B cell (primary cell): ENCODE measurements at regions not wholly inside any gene's neighbourhood (a gene's known extent, or its start where the extent isn't known, plus 50 kb on each side); places are given as distances from the start of the nearest gene placed in this dataset.

Experiments used
- ATAC-seq: fragments of 200-7000 bp; cut with Tn5 transposase; one replicate; pipeline ENCODE4 v1.10.0; 2021; ENCODE audit warnings: low read depth, mild to moderate bottlenecking, moderate number of reproducible peaks, moderate library complexity
- CTCF ChIA-PET: fragments of 350-600 bp; sonication (Branson Sonifier 250); formaldehyde crosslinking; loops from one replicate; lab custom pipeline; 2021; ENCODE audit warnings: antibody characterized with exemption, inconsistent platforms; lab: Charles Lee
- POLR2A ChIA-PET: fragments of 350-600 bp; sonication (Branson Sonifier 250); formaldehyde crosslinking; loops from one replicate; lab custom pipeline; 2021; ENCODE audit warnings: antibody characterized with exemption; lab: Charles Lee
- DNase-seq: peaks from one replicate; pipeline ENCODE4 v3.0.0; 2013
- H2AFZ ChIP-seq: 2 replicates; pipeline ENCODE4 v1.6.1; 2012; ENCODE audit warnings: mild to moderate bottlenecking, low read depth, low read length; ENCODE audit not compliant: insufficient read depth, poor library complexity, severe bottlenecking
- H3K27ac ChIP-seq, 2 donors: 1 replicate in 1 of 2; 2 replicates in 1 of 2; pipeline ENCODE4 v1.5.1; 2012 to 2013; ENCODE audit warnings: low read length in 2 of 2, mild to moderate bottlenecking in 2 of 2, moderate library complexity in 1 of 2
- H3K27me3 ChIP-seq, 4 experiments: fragments of 200-600 bp in 1 of 4; sonication (generic) in 1 of 4; replicated peaks in 1 of 4; 1 replicate in 2 of 4; 2 replicates in 2 of 4; pipeline versions ENCODE4 v1.6.1 to v1.7.0; 2013 to 2016; ENCODE audit warnings: low read length in 3 of 4, mild to moderate bottlenecking in 2 of 4, mixed read lengths in 1 of 4, moderate library complexity in 1 of 4; ENCODE audit not compliant: insufficient read depth in 4 of 4, control insufficient read depth in 3 of 4; ENCODE audit errors: control extremely low read depth in 1 of 4
- H3K36me3 ChIP-seq, 2 experiments: replicated peaks in 1 of 2; 1 replicate in 1 of 2; 2 replicates in 1 of 2; pipeline versions ENCODE4 v1.6.1 to v1.7.1; 2013; ENCODE audit warnings: low read length in 1 of 2; ENCODE audit not compliant: insufficient read depth in 2 of 2, control insufficient read depth in 1 of 2; ENCODE audit errors: control extremely low read depth in 1 of 2, extremely low read depth in 1 of 2
- H3K4me1 ChIP-seq, 2 donors: fragments of 200-600 bp in 1 of 2; sonication (generic) in 1 of 2; 1 replicate in 1 of 2; 2 replicates in 1 of 2; pipeline versions ENCODE4 v1.5.1 to v1.6.1; 2013 to 2017; ENCODE audit warnings: low read length in 2 of 2; ENCODE audit not compliant: control insufficient read depth in 2 of 2, insufficient read depth in 2 of 2
- H3K4me2 ChIP-seq: replicated peaks from 2 replicates; pipeline ENCODE3; 2012; ENCODE audit warnings: mild to moderate bottlenecking, low read depth, low read length; ENCODE audit not compliant: poor library complexity, severe bottlenecking
- H3K4me3 ChIP-seq, 5 experiments: fragments of 200-600 bp in 1 of 5; sonication (generic) in 1 of 5; 1 replicate in 3 of 5; 2 replicates in 2 of 5; pipeline versions ENCODE4 v1.5.1 to v1.7.0; 2011 to 2016; ENCODE audit warnings: low read length in 4 of 5, mild to moderate bottlenecking in 4 of 5, low read depth in 2 of 5, control low read depth in 1 of 5, moderate library complexity in 1 of 5; ENCODE audit not compliant: insufficient read depth in 1 of 5; ENCODE audit errors: control extremely low read depth in 1 of 5, extremely low read depth in 1 of 5
- H3K79me2 ChIP-seq: fragments of 200-600 bp; sonication (generic); one replicate; pipeline ENCODE4 v1.6.0; 2016; ENCODE audit warnings: low read length; ENCODE audit not compliant: control insufficient read depth, insufficient read depth
- H3K9ac ChIP-seq: fragments of 200-600 bp; sonication (generic); 2 replicates; pipeline ENCODE4 v1.6.1; 2017; ENCODE audit warnings: mild to moderate bottlenecking, low read length, moderate library complexity
- H3K9me3 ChIP-seq, 3 donors: one replicate each; pipeline versions ENCODE4 v1.6.1 to v1.7.1; 2013; ENCODE audit warnings: low read length in 2 of 3; ENCODE audit not compliant: control insufficient read depth in 2 of 3, insufficient read depth in 1 of 3; ENCODE audit errors: control extremely low read depth in 1 of 3
- H4K20me1 ChIP-seq: 2 replicates; pipeline ENCODE4 v1.6.0; 2012; ENCODE audit warnings: mild to moderate bottlenecking, low read length; ENCODE audit not compliant: insufficient read depth, control insufficient read depth, poor library complexity, severe bottlenecking
- H3K27ac Mint-ChIP-seq: one replicate; pipeline ENCODE4 v1.8.0; 2021; ENCODE audit warnings: mixed read lengths
- H3K27me3 Mint-ChIP-seq: one replicate; pipeline ENCODE4 v1.8.0; 2021; ENCODE audit warnings: mixed read lengths
- H3K4me1 Mint-ChIP-seq: one replicate; pipeline ENCODE4 v1.8.0; 2021; ENCODE audit warnings: mixed read lengths
- H3K4me3 Mint-ChIP-seq: one replicate; pipeline ENCODE4 v1.8.0; 2021; ENCODE audit warnings: mixed read lengths
- H3K9me3 Mint-ChIP-seq: one replicate; pipeline ENCODE4 v1.8.0; 2022; ENCODE audit warnings: mixed read lengths; ENCODE audit not compliant: insufficient read depth
- CTCF ChIP-seq: fragments of 200-600 bp; IDR thresholded peaks from one replicate; pipeline ENCODE4 v1.8.0; 2022; ENCODE audit warnings: antibody characterized with exemption, mild to moderate bottlenecking
- EZH2 ChIP-seq: IDR thresholded peaks from 2 replicates; pipeline ENCODE4 v1.6.1; 2012; ENCODE audit warnings: borderline replicate concordance, low read depth, mild to moderate bottlenecking, moderate library complexity, low read length; ENCODE audit not compliant: insufficient read depth, poor library complexity, severe bottlenecking
- WGBS: methylation state at CpG from one replicate; pipeline ENCODE4 v1.1.5; 2013; ENCODE audit warnings: missing lambda C conversion rate; ENCODE audit not compliant: insufficient coverage; 5-methylcytosine and 5-hydroxymethylcytosine counted together
- intact Hi-C: fragments of 100-400 bp; cut with micrococcal nuclease; formaldehyde crosslinking; loops from one replicate; pipeline ENCODE4 v1.10.0; 2022

GRCh38 chr6:164211254-164211653, 796.7 kb downstream of the QKI start:
- DNase-seq (no peak), ATAC-seq (no peak)
- Histone ChIP-seq H3K4me2 (no peak overlapping the region), H3K79me2 (no peaks in the 10 kb centered on the region), H3K4me1 (no peaks in the 10 kb centered on the region), H3K4me3 (no peak overlapping the region), H3K27me3 (no peaks in the 10 kb centered on the region), H2AFZ (no peak overlapping the region), H3K9me3 (no peaks in the 10 kb centered on the region), H3K27ac (no peak overlapping the region), H3K9ac (no peak overlapping the region), H3K36me3 (no peaks in the 10 kb centered on the region), H4K20me1 (no peaks in the 10 kb centered on the region)
- ChIA-PET POLR2A (no interaction called here), CTCF (no interaction called here)
- Mint-ChIP-seq H3K4me1 (no peaks in the 10 kb centered on the region), H3K4me3 (no peak overlapping the region), H3K9me3 (no peaks in the 10 kb centered on the region), H3K27ac (no peak overlapping the region), H3K27me3 (no peaks in the 10 kb centered on the region)
- intact Hi-C loops = no loop called here
- TF ChIP-seq CTCF = no peak
- no peak for TF ChIP-seq EZH2
- WGBS = 96% methylated on average over 3 of the region's 3 CpGs

- Histone ChIP-seq H3K27me3 (no peaks in the 10 kb centered on the region), H2AFZ (no peak overlapping the region), H3K79me2 (no peaks in the 10 kb centered on the region), H3K9me3 (no peaks in the 10 kb centered on the region), H3K36me3 (no peaks in the 10 kb centered on the region), H3K4me3 (no peak overlapping the region), H3K4me2 (no peak overlapping the region), H3K9ac (no peak overlapping the region), H4K20me1 (no peaks in the 10 kb centered on the region), H3K4me1 (no peaks in the 10 kb centered on the region), H3K27ac (no peak overlapping the region)
- WGBS = 92% methylated on average over 2 of the region's 5 CpGs
- H3K9me3 Mint-ChIP-seq = no peaks in the 10 kb centered on the region
- no peaks in the 10 kb centered on the region for H3K27me3 Mint-ChIP-seq
- H3K27ac Mint-ChIP-seq = no peak overlapping the region
- intact Hi-C loops = no loop called here
- CTCF ChIA-PET = no interaction called here
- POLR2A ChIA-PET = no interaction called here
- ATAC-seq (no peak), DNase-seq (no peak)
- no peak overlapping the region for H3K4me3 Mint-ChIP-seq
- TF ChIP-seq EZH2 (no peak), CTCF (no peak)
- H3K4me1 Mint-ChIP-seq = no peaks in the 10 kb centered on the region
Observed at GRCh38 chr6:164210783-164211182, 796.3 kb downstream of the QKI start.
